ENCODE measurements at regions not wholly inside any gene's neighbourhood (a gene's known extent, or its start where the extent isn't known, plus 50 kb on each side); places are given as distances from the start of the nearest gene placed in this dataset.
"Not testable (repeated sequence)": the region's sequence is repeated elsewhere in the genome, so short reads cannot be mapped to it uniquely, and the experiment has no call there.

DNA sequence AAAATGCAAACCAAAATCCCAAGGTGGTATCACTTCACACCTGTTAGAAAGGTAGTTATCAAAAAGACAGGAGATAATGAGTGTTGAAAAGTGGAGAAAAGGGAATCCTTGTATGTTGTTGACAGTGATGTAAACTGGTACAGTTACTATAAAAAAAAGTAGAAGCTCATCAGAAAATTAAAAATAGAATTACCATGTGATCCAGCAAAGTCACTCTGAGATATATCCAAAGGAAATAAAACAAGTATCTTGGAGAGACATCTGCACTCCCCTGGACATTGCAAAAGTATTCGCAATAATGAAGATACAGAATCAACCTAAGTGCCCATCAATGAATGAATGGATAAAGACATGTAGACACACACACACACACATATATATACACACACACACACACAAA is 208.3 kb upstream of the PIEZO2 start:
- Histone ChIP-seq H3K27ac (ENCODE audit: low read depth, low read length, severe bottlenecking) (no peak overlapping the region), H3K9me3 (ENCODE audit: control insufficient read depth, low read length) (peaks cover 3% of the 10 kb centered on the region), H3K36me3 (ENCODE audit: control insufficient read depth, insufficient read depth, low read length) (no peaks in the 10 kb centered on the region), H3K4me1 (ENCODE audit: control insufficient read depth, insufficient read depth, low read length, poor library complexity, severe bottlenecking) (no peaks in the 10 kb centered on the region), H3K4me3 (ENCODE audit: extremely low read depth, insufficient read depth, low read length, poor library complexity, severe bottlenecking) (no peak overlapping the region)
- 71% methylated on average over 1 of the region's 1 CpG; no CpG with 5 or more reads in 1 of the 2 experiments for WGBS, 2 experiments (ENCODE audit: insufficient coverage in 2 of 2)

DNA sequence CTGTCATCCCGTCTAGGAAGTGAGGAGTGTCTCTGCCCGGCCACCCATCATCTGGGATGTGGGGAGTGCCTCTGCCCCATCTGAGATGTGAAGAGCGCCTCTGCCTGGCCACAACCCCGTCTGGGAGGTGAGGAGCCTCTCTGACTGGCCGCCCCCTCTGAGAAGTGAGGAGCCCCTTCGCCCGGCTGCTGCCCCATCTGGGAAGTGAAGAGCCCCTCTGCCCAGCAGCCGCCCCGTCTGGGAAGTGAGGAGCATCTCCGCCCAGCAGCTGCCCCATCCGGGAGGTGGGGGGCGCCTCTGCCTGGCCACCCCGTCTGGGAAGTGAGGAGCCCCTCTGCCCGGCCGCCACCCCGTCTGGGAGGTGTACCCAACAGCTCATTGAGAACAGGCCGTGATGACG is 195.2 kb upstream of the PIEZO2 start:
- not testable (repeated sequence) for H3K27ac ChIP-seq (ENCODE audit: low read depth, low read length, severe bottlenecking); H3K36me3 ChIP-seq (ENCODE audit: control insufficient read depth, insufficient read depth, low read length); H3K4me3 ChIP-seq (ENCODE audit: extremely low read depth, insufficient read depth, low read length, poor library complexity, severe bottlenecking); H3K4me1 ChIP-seq (ENCODE audit: control insufficient read depth, insufficient read depth, low read length, poor library complexity, severe bottlenecking)
- peaks cover 10% of the 10 kb centered on the region for H3K9me3 ChIP-seq (ENCODE audit: control insufficient read depth, low read length)
- WGBS, 2 experiments (ENCODE audit: insufficient coverage in 2 of 2): 96 to 100% methylated on average over 7 to 8 of the region's 18 CpGs

DNA sequence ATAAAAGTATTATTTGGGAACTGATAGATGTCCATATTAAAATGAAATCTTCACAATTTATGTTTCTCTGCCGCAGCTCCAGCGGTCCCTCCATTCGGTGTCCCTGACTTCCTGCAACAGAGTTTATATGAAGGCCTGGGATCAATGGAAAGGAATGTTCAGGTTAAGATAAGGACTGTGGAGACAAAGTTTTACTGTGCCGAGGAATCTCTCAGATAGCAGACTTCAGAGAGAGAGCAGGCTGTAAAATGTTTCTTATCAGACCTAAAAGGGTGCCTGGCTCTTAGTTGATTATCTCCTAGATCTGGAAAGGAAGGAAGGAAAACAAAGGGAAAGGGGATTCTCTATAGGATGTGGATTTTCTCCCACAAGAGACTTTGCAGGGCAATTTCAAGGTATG is 193.7 kb upstream of the PIEZO2 start:
- Histone ChIP-seq H3K27ac (ENCODE audit: low read depth, low read length, severe bottlenecking) (peak overlapping the region; percentile 73), H3K9me3 (ENCODE audit: control insufficient read depth, low read length) (peaks cover 5% of the 10 kb centered on the region), H3K4me1 (ENCODE audit: control insufficient read depth, insufficient read depth, low read length, poor library complexity, severe bottlenecking) (no peaks in the 10 kb centered on the region), H3K36me3 (ENCODE audit: control insufficient read depth, insufficient read depth, low read length) (no peaks in the 10 kb centered on the region), H3K4me3 (ENCODE audit: extremely low read depth, insufficient read depth, low read length, poor library complexity, severe bottlenecking) (no peak overlapping the region)
- WGBS, 2 experiments (ENCODE audit: insufficient coverage in 2 of 2): 43 to 87% methylated on average over 1 to 4 of the region's 4 CpGs

DNA sequence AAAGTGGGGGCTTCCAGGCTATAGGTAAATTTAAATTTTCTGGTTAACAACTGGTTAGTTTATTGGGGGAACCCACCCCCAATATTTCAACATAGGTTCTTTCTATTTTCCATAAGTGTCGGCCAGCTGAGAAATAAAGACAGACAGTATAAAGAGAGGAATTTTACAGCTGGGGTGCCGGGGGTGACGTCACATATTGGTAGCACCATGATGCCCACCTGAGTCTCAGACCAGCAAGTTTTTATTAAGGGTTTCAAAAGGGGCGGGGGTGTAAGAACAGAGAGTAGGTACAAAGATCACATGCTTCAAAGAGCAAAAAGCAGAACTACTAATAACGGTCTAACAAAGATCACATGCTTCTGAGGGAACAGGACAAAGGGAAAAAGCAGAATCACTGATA is 192.7 kb upstream of the PIEZO2 start:
- H3K36me3 ChIP-seq (ENCODE audit: control insufficient read depth, insufficient read depth, low read length); H3K9me3 ChIP-seq (ENCODE audit: control insufficient read depth, low read length); H3K27ac ChIP-seq (ENCODE audit: low read depth, low read length, severe bottlenecking); H3K4me1 ChIP-seq (ENCODE audit: control insufficient read depth, insufficient read depth, low read length, poor library complexity, severe bottlenecking); H3K4me3 ChIP-seq (ENCODE audit: extremely low read depth, insufficient read depth, low read length, poor library complexity, severe bottlenecking): not testable (repeated sequence)
- 93 to 95% methylated on average over 3 to 5 of the region's 5 CpGs for WGBS, 2 experiments (ENCODE audit: insufficient coverage in 2 of 2)

DNA sequence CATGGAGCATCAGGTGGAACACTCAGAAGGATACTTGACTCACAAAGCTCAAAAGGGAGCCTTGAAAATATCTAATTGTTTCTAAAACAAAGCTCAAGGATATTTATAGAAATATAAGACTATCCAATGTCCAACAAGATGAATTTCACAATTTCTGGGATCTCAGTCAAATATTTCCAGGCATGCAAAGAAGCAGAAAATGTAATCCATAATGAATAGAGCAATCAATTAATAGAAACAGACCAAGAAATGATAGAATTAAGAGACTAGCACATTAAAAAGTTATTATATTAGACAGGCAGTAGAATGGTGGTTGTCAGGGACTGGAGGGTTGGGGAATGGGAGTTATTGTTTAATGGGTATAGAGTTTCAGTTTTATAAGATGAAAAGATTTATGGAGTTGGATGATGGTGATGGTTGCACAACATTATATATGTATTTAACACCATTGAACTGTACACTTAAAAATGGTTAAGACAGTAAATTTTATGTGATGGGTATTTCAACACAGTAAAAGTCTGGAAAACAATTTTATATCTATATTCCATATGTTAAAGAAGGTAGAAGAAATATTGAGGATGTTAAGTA is 189.9 kb upstream of the PIEZO2 start:
- Histone ChIP-seq H3K27ac (ENCODE audit: low read depth, low read length, severe bottlenecking) (no peak overlapping the region), H3K9me3 (ENCODE audit: control insufficient read depth, low read length) (peaks cover 5% of the 10 kb centered on the region), H3K36me3 (ENCODE audit: control insufficient read depth, insufficient read depth, low read length) (no peaks in the 10 kb centered on the region), H3K4me1 (ENCODE audit: control insufficient read depth, insufficient read depth, low read length, poor library complexity, severe bottlenecking) (no peaks in the 10 kb centered on the region), H3K4me3 (ENCODE audit: extremely low read depth, insufficient read depth, low read length, poor library complexity, severe bottlenecking) (no peak overlapping the region)

DNA sequence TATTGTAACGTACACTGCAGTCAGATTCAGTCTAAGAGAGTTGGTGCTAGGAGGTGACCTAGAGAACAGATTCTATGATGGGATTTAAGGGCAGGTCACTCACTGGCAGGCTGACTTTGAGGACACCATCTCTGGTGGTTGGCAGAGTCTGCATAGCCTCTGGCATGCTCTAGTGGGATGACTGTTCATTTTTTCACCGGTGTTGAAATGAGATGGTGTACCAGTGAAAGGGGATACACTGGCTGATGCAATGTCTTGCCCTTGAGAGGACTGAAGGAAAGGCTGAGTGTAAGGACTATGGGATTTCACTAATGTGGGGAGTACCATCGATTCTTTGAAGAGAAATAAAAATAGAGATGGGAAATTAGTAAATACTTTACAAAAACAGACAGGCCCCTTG is 186.9 kb upstream of the PIEZO2 start:
- Histone ChIP-seq H3K9me3 (ENCODE audit: control insufficient read depth, low read length) (no peaks in the 10 kb centered on the region), H3K4me3 (ENCODE audit: extremely low read depth, insufficient read depth, low read length, poor library complexity, severe bottlenecking) (no peak overlapping the region), H3K27ac (ENCODE audit: low read depth, low read length, severe bottlenecking) (no peak overlapping the region), H3K4me1 (ENCODE audit: control insufficient read depth, insufficient read depth, low read length, poor library complexity, severe bottlenecking) (no peaks in the 10 kb centered on the region), H3K36me3 (ENCODE audit: control insufficient read depth, insufficient read depth, low read length) (no peaks in the 10 kb centered on the region)
- WGBS, 2 experiments (ENCODE audit: insufficient coverage in 2 of 2): 94 to 100% methylated on average over 2 of the region's 3 CpGs

DNA sequence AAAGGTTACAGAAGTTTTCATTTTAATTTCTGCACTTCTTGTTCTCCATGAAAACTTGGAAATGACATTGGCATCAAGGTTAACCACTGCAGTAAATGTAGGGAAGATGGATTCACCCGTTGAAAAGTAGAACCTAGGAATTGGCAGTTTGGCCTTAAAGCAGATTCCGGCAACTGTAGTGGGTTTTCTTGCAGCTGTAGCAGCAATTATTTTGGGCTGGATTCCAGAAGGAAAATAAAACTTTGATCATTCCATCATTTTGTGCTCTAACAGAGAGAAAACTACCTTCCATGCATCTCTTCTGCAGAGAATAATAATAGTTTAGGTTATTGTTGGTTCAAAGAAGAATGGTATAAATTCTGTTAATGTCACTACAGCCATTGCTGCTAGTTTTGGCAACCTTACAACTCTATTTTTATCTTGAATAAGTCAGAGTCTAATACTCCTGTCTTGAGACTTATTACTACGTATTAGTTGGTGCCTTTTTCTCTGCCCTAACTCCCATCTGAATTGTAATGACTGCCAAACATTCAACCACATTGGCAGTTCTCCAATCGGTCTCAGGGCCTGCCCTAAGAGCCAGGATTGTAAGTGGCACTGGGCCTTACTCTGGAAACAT is 178.1 kb upstream of the PIEZO2 start:
- no peak overlapping the region for H3K27ac ChIP-seq (ENCODE audit: low read depth, low read length, severe bottlenecking)
- peaks cover 10% of the 10 kb centered on the region for H3K4me1 ChIP-seq (ENCODE audit: control insufficient read depth, insufficient read depth, low read length, poor library complexity, severe bottlenecking)
- no peak overlapping the region for H3K4me3 ChIP-seq (ENCODE audit: extremely low read depth, insufficient read depth, low read length, poor library complexity, severe bottlenecking)
- no peaks in the 10 kb centered on the region for H3K36me3 ChIP-seq (ENCODE audit: control insufficient read depth, insufficient read depth, low read length)
- 94 to 100% methylated on average over 3 of the region's 4 CpGs for WGBS, 2 experiments (ENCODE audit: insufficient coverage in 2 of 2)
- no peaks in the 10 kb centered on the region for H3K9me3 ChIP-seq (ENCODE audit: control insufficient read depth, low read length)

DNA sequence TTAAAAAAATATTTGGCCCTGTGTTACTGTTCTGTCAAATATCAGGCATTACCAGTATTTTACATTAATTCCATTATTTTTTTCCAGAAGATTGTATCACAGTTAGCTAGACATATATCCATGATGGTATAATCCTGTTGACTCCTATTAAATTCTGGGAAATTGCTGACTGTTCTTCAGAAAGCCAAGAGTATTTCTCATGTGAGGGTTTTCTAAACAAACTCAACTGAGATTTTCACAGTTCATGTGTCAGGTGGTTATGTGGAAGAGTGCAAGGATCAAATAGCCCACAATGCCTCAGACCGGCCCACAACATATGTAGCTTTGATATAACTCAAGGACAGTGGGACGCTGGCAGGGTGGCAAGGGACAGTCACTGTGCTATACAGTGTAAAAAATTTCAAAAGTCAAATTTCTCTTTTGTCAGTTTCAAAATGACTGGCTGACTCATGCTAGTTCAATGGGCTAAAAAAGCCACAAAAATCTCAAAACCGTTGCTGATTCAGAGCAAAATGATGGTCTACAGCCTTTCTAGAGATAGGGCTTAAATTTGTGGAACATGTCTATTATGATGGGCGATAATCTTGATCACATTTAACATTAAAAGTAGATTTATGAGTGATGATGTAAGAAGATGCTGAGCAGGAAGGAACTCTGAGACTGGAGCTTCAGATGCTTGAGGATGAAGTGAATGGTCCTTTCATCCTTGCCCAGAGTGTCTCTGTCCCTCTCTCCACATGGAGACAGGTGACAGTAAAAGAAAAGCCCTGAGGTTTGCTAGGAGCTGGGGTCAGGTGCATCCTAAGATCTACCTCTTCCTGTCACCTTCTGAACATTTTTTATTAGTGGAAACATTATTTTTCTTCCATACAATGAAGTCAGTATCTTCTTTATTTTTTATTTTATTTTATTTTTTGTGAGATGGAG is 175.8 kb upstream of the PIEZO2 start:
- 88 to 96% methylated on average over 1 to 3 of the region's 4 CpGs for WGBS, 2 experiments (ENCODE audit: insufficient coverage in 2 of 2)
- no peaks in the 10 kb centered on the region for H3K36me3 ChIP-seq (ENCODE audit: control insufficient read depth, insufficient read depth, low read length)
- H3K4me1 ChIP-seq (ENCODE audit: control insufficient read depth, insufficient read depth, low read length, poor library complexity, severe bottlenecking): peaks cover 21% of the 10 kb centered on the region
- no peak overlapping the region for H3K4me3 ChIP-seq (ENCODE audit: extremely low read depth, insufficient read depth, low read length, poor library complexity, severe bottlenecking)
- H3K9me3 ChIP-seq (ENCODE audit: control insufficient read depth, low read length): no peaks in the 10 kb centered on the region
- no peak overlapping the region for H3K27ac ChIP-seq (ENCODE audit: low read depth, low read length, severe bottlenecking)

DNA sequence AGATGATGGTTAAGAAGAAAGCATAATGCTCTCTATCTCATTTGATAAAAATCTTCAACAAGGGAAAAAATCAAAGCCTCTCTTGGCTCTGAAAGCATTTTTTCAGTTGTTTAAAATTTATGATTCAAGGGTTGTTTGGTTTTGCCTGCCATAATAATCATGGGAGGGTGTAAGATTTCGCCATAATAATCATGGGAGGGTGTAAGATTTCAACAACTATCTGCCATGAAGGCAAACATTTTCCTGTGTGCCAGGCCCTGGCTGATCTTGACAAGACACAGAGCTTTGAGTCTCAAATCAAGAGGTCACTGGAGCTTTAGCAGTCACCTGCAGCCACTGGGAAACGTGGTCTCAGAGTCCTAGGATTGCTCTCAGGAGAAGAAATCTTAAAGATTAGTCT is 175.1 kb upstream of the PIEZO2 start:
- peaks cover 21% of the 10 kb centered on the region for H3K4me1 ChIP-seq (ENCODE audit: control insufficient read depth, insufficient read depth, low read length, poor library complexity, severe bottlenecking)

DNA sequence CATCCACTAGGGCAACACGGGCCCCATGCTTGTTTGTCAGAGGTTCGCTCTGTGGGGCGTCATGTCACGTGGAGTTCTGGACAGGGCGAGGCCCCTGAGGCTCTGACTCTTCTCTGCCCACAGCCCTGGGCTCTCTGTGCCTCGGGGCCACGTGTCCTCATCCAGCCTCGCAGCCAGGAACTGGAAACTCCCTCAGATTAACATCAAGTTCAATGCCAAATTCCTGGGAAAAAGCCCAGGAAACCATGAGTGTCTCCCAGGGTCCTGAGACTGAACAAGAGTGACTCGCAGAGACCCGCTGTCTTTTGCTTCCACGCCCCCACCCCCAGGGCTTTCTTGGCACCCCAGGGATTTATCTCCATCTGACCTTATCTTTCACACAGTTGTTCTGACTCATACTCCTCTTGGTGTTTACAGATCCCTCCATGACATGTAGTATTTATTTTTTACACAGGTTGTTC is 174.0 kb upstream of the PIEZO2 start:
- H3K36me3 ChIP-seq (ENCODE audit: control insufficient read depth, insufficient read depth, low read length): no peaks in the 10 kb centered on the region
- WGBS, 2 experiments (ENCODE audit: insufficient coverage in 2 of 2): 76 to 84% methylated on average over 9 to 11 of the region's 11 CpGs
- H3K4me3 ChIP-seq (ENCODE audit: extremely low read depth, insufficient read depth, low read length, poor library complexity, severe bottlenecking): no peak overlapping the region
- H3K27ac ChIP-seq (ENCODE audit: low read depth, low read length, severe bottlenecking): no peak overlapping the region
- peaks cover 21% of the 10 kb centered on the region for H3K4me1 ChIP-seq (ENCODE audit: control insufficient read depth, insufficient read depth, low read length, poor library complexity, severe bottlenecking)
- no peaks in the 10 kb centered on the region for H3K9me3 ChIP-seq (ENCODE audit: control insufficient read depth, low read length)

More for the DNA sequence above, 175.1 kb upstream of the PIEZO2 start:
- no peaks in the 10 kb centered on the region for H3K9me3 ChIP-seq (ENCODE audit: control insufficient read depth, low read length)
- H3K27ac ChIP-seq (ENCODE audit: low read depth, low read length, severe bottlenecking): no peak overlapping the region
- no peaks in the 10 kb centered on the region for H3K36me3 ChIP-seq (ENCODE audit: control insufficient read depth, insufficient read depth, low read length)
- 65 to 71% methylated on average over 1 to 2 of the region's 2 CpGs for WGBS, 2 experiments (ENCODE audit: insufficient coverage in 2 of 2)
- no peak overlapping the region for H3K4me3 ChIP-seq (ENCODE audit: extremely low read depth, insufficient read depth, low read length, poor library complexity, severe bottlenecking)

All from mesodermal cell (in vitro differentiated cells).